HG03571 (cell line): ENCODE measurements at regions not wholly inside any gene's neighbourhood (a gene's known extent, or its start where the extent isn't known, plus 50 kb on each side); places are given as distances from the start of the nearest gene placed in this dataset.

ENCODE experiments used
- ATAC-seq: cut with Tn5 transposase; IDR thresholded peaks from one replicate; pipeline ENCODE4 v1.9.1; 2021; ENCODE audit not compliant: unreplicated experiment

- no peak for ATAC-seq
Observed at GRCh38 chr5:171625646-171626045, 160.0 kb upstream of the SMIM23 start.

- no peak for ATAC-seq
Observed at GRCh38 chr5:171627936-171628632, 157.5 kb upstream of the SMIM23 start.

DNA sequence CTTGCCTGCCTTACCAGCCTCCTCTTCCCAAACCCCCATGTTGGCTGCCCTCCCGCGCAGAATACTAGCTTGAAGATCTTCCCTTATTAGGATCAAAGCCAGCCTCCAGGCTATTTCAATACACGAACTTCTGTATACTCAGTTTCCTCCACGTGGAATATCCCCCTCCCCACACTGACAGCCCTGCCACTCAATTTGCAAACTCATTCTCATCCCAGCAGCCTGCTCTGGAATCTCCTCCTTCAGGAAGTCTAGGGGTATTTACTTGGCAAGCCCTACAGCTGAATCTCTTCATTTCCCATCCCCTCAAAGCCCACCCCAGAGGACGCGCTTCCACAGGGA, 157.0 kb upstream of the SMIM23 start:
- no peak for ATAC-seq

DNA sequence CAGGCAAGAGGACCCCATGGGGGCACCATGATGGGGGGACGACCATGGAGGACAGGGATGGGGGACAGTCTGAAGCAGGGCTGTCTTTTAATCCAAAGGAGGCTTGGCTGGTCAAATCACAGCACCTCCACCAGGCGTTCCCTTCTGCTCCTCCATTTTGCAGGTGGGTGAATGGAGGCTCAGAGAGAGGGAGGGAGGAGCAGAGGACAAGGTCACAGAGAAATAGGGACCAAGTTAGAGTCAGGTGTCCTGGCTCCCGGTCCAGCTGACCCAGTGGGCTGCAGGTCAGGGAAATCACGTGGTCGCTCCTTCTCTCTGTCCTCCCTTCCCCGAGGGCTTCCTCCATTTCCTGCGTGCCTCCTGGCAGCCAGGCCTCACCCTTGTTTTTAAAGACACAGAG, 156.4 kb upstream of the SMIM23 start:
- no peak for ATAC-seq

GRCh38 chr5:171629628-171630349, 155.8 kb upstream of the SMIM23 start:
- ATAC-seq, result no peak

DNA sequence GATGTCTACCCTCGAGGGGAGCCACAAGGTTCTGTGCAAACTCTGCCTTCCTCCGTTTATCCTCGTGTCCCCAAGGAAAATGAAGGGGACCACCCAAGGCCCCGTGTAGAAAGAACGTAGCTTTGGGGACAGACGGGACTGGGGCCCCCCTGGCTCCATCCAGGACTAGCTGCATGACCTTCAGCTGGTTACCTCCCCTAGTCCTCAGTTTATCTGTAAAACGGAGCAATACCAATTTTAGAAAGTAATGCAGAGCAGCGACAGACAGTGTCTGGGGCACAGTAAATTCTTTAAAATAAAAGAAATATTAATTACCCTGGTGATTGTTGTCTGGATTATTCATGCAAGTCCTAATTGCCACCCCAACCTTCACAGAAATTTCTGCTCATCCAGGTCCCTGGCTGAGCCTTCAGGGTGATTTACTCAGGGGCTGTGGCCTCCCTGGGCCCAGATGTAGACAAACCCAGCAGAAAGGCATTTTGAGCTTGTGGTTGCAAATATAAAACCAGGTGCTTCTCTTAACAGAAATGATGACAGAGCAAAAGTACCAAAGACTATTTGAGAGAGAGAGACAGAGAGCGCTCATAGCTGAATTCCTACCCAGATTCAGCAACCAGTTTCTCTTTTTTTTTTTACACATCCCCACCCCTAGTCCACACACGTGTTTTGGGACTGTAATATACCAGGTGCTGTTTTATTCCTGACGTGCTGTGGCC, 155.1 kb upstream of the SMIM23 start:
- ATAC-seq, result no peak

GRCh38 chr5:171632616-171633015, 153.0 kb upstream of the SMIM23 start:
- ATAC-seq, result no peak

- ATAC-seq, result peak; percentile 59
Observed at GRCh38 chr5:171633776-171634470, 151.7 kb upstream of the SMIM23 start.

DNA sequence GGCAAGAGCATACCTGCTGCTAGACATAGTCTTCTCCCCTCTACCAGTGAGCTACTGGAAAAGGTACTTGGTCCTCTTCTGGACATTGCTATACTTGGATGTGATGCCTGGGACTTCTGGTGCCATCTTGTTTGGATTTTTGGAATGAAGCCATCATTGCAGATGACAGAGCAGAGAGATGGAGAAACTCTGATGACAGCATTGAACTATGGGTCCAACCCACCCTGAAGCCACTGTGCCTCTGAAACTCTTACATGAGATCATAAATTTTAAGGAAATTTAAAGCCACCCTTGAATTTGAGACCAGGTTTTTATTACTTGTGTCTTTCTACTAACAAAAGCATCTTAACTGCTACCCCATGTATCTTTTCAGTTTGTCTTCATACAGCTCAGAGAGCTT, 151.1 kb upstream of the SMIM23 start:
- ATAC-seq, result no peak

- no peak for ATAC-seq
Observed at GRCh38 chr5:171635028-171635427, 150.6 kb upstream of the SMIM23 start.

DNA sequence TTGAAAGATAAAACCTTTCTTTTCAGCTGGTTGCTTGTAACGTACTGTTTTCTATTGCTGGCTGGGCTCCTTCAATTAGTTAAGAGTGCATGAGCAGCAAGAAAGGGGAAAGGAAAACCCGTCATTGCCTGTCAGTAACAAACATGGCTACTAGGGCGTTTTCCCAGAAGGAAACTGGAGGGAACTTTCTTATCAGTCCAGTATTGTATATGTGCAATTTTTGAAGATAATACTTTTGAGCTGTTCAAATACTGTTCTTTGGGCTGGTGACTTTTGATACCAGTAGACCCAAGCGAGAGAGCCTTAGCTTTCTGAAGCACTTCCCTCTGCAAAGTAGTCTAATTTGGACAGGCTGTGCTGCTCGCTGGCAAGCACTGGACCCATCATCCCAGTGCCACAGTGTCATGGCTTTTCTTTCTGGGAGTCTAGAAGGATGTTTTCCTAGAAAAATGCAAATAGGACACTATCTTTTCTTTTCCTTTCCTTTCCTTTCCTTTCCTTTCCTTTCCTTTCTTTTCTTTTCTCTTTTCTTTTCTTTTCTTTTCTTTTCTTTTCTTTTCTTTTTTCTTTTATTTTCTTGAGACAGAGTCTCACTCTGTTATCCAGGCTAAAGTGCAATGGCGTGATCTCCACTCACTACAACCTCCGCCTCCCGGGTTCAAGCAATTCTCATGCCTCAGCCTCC, 149.9 kb upstream of the SMIM23 start:
- no peak for ATAC-seq

GRCh38 chr5:171637811-171638210, 147.8 kb upstream of the SMIM23 start:
- no peak for ATAC-seq

DNA sequence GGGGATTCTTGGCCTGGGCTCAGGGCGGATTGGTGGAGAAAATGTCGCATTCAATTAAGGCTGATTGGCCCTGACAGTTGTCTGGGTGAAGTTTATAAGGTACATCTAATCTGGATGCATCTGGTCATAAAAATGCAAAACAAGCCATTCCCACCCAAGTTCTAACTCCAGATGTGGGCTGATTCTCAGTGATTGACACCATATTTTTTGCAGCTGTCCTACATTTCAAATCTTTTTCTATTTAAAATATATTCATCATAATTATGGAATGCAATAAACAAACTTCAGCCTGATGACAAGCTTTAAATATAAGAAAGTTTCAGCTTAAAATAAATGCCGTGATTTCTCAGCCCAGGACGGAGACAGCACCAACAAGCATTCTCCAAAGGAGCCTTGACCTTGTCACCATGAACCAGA, 146.4 kb upstream of the SMIM23 start:
- ATAC-seq, result no peak

GRCh38 chr5:171639966-171640365, 145.7 kb upstream of the SMIM23 start:
- no peak for ATAC-seq

- ATAC-seq, result no peak
Observed at GRCh38 chr5:171640480-171640879, 145.1 kb upstream of the SMIM23 start.

DNA sequence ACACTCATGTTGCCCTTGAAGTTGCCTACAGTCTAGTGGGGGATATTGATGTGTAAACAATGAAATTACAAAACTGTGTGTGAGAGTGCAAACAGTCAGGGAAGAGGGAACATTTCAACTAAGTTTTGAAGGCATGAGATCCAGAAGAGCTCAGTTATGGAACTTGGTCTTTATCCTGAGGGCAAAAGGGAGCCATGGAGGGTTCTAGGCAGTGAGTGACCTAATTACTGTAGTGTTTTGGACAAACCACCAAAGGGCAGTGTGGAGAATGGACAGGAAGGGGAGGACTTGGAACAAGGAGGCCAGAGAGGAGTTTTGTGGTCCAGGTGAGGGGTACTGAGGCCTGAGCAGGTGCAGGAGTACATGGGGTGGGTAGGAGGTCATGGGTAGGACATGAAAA, 143.7 kb upstream of the SMIM23 start:
- ATAC-seq, result no peak

- no peak for ATAC-seq
Observed at GRCh38 chr5:171642894-171643293, 142.7 kb upstream of the SMIM23 start.

- ATAC-seq, result no peak
Observed at GRCh38 chr5:171644536-171644935, 141.1 kb upstream of the SMIM23 start.

GRCh38 chr5:171646102-171647042, 139.2 kb upstream of the SMIM23 start:
- ATAC-seq, result no peak
